ENCODE measurements at regions not wholly inside any gene's neighbourhood (a gene's known extent, or its start where the extent isn't known, plus 50 kb on each side); places are given as distances from the start of the nearest gene placed in this dataset.

DNA sequence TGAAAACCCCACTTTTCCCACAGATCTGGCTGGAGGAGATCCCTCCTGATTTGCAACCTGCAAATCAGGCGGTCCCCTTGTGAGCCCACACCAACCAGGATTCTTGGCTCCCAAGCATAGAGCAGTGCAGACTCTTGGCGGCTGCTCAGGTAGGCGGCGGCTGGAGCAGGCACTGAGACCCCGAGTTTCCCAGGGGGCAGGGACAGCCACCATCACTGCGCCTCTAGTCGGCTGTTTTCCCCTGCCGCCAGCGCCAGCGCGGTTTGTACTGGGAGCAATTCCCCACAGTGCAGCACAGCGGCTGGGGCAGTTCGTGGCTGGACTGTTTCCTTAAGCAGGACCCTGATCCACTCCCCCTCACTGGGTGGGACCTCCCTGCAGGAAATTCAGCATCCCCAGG is 323.3 kb downstream of the TRIB2 start:
- TF ChIP-seq, protein P1, sequence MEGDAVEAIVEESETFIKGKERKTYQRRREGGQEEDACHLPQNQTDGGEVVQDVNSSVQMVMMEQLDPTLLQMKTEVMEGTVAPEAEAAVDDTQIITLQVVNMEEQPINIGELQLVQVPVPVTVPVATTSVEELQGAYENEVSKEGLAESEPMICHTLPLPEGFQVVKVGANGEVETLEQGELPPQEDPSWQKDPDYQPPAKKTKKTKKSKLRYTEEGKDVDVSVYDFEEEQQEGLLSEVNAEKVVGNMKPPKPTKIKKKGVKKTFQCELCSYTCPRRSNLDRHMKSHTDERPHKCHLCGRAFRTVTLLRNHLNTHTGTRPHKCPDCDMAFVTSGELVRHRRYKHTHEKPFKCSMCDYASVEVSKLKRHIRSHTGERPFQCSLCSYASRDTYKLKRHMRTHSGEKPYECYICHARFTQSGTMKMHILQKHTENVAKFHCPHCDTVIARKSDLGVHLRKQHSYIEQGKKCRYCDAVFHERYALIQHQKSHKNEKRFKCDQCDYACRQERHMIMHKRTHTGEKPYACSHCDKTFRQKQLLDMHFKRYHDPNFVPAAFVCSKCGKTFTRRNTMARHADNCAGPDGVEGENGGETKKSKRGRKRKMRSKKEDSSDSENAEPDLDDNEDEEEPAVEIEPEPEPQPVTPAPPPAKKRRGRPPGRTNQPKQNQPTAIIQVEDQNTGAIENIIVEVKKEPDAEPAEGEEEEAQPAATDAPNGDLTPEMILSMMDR (conservative IDR thresholded peaks at IDR 0.05) = no peak
- no peak for TF ChIP-seq ZFX (IDR thresholded peaks at IDR 0.05)

All from C4-2B (cell line).